GM12878 (cell line): ENCODE measurements at regions not wholly inside any gene's neighbourhood (a gene's known extent, or its start where the extent isn't known, plus 50 kb on each side); places are given as distances from the start of the nearest gene placed in this dataset.

ENCODE experiments used
- ATAC-seq: fragments of 200-7000 bp; cut with Tn5 transposase; 3 replicates; pipeline ENCODE4 v1.9.1; 2020; ENCODE audit warnings: mild to moderate bottlenecking, moderate library complexity
- BruUV-seq: library from RNA; stranded (reverse); fragments of 400-500 nt; replicated peaks from 2 replicates; lab custom pipeline; 2021; lab: Mats Ljungman, UMichigan
- CTCF ChIA-PET: fragments of 300-600 bp; sonication (Branson Sonifier 250); formaldehyde crosslinking; extraction: SDS; loops from one replicate; lab custom pipeline; 2021; ENCODE audit warnings: inconsistent platforms; lab: Yijun Ruan, JAX
- POLR2A ChIA-PET: fragments of 350-600 bp; formaldehyde crosslinking; extraction: SDS; loops from one replicate; lab custom pipeline; 2021; ENCODE audit warnings: inconsistent platforms; lab: Charles Lee
- RAD21 ChIA-PET: fragments of 300-600 bp; sonication (Branson Sonifier 250); formaldehyde crosslinking; loops from one replicate; lab custom pipeline; 2023; ENCODE audit warnings: antibody characterized with exemption; ENCODE audit not compliant: unreplicated experiment; lab: Charles Lee
- SMC1A ChIA-PET: fragments of 300-600 bp; sonication (Branson Sonifier 250); formaldehyde crosslinking; loops from one replicate; lab custom pipeline; 2023; ENCODE audit not compliant: unreplicated experiment, uncharacterized antibody; lab: Charles Lee
- DNase-seq: peaks from one replicate; pipeline ENCODE4 v3.0.0-alpha.2; 2011; ENCODE audit warnings: low read depth, low spot score
- FAIRE-seq: peaks from 3 replicates; lab custom pipeline; 2011; peaks lifted over from hg19 to GRCh38; lab: Jason Lieb, UNC
- H2AFZ ChIP-seq: 2 replicates; pipeline ENCODE4 v1.6.0; 2011; ENCODE audit warnings: low read depth, low read length, control low read depth; ENCODE audit not compliant: control insufficient read depth
- H3K27ac ChIP-seq: 2 replicates; pipeline ENCODE4 v1.5.1; 2011; ENCODE audit warnings: control low read depth; ENCODE audit not compliant: control insufficient read depth, insufficient read depth
- H3K27me3 ChIP-seq, 2 experiments: replicated peaks in 1 of 2; 2 replicates each; pipeline versions ENCODE4 v1.6.0 to v1.6.1; 2011; ENCODE audit warnings: low read length in 1 of 2; ENCODE audit not compliant: control insufficient read depth in 2 of 2, insufficient read depth in 2 of 2
- H3K36me3 ChIP-seq, 2 experiments: 2 replicates each; pipeline ENCODE4 v1.5.1; 2011; ENCODE audit warnings: low read length in 1 of 2; ENCODE audit not compliant: control insufficient read depth in 2 of 2, insufficient read depth in 2 of 2
- H3K4me1 ChIP-seq: 2 replicates; pipeline ENCODE4 v1.6.1; 2011; ENCODE audit warnings: mild to moderate bottlenecking, low read length, moderate library complexity, mixed read lengths; ENCODE audit not compliant: control insufficient read depth, insufficient read depth
- H3K4me2 ChIP-seq: 2 replicates; pipeline ENCODE4 v1.6.0; 2011; ENCODE audit warnings: control low read depth; ENCODE audit not compliant: control insufficient read depth, insufficient read depth
- H3K4me3 ChIP-seq: fragments of 200-600 bp; sonication (generic); 2 replicates; pipeline ENCODE4 v1.5.1; 2016
- H3K79me2 ChIP-seq: 2 replicates; pipeline ENCODE4 v1.6.0; 2011; ENCODE audit warnings: low read length; ENCODE audit not compliant: control insufficient read depth, insufficient read depth
- H3K9ac ChIP-seq: 2 replicates; pipeline ENCODE4 v1.8.0; 2011; ENCODE audit warnings: low read length, control low read depth, mixed read lengths; ENCODE audit not compliant: control insufficient read depth, insufficient read depth
- H3K9me3 ChIP-seq: replicated peaks from 3 replicates; pipeline ENCODE4 v1.5.1; 2011; ENCODE audit warnings: mild to moderate bottlenecking, low read length; ENCODE audit not compliant: control insufficient read depth, insufficient read depth
- H4K20me1 ChIP-seq: 2 replicates; pipeline ENCODE4 v1.6.0; 2011; ENCODE audit not compliant: control insufficient read depth, insufficient read depth
- CHD4 ChIP-seq: fragments of 200-600 bp; sonication (generic); IDR thresholded peaks from 2 replicates; pipeline ENCODE4 v1.6.1; 2016; ENCODE audit warnings: mild to moderate bottlenecking
- CREM ChIP-seq: IDR thresholded peaks from 2 replicates; pipeline ENCODE4 v1.6.1; 2014; ENCODE audit warnings: antibody characterized with exemption, low read depth
- ETV6 ChIP-seq, 2 experiments: fragments of 450-650 bp in 1 of 2; IDR thresholded peaks in 1 of 2; conservative IDR thresholded peaks in 1 of 2; 2 replicates each; pipeline ENCODE4 v1.6.1; 2014; ENCODE audit warnings: antibody characterized with exemption in 1 of 2, borderline replicate concordance in 1 of 2, low read depth in 1 of 2, mild to moderate bottlenecking in 1 of 2, moderate library complexity in 1 of 2
- EZH2 ChIP-seq: IDR thresholded peaks from 2 replicates; pipeline ENCODE4 v1.6.1; 2012; ENCODE audit warnings: low read depth, mild to moderate bottlenecking, control low read depth, inconsistent platforms, low read length, borderline replicate concordance; ENCODE audit not compliant: control insufficient read depth
- MTA3 ChIP-seq: IDR thresholded peaks from 2 replicates; pipeline ENCODE4 v1.6.1; 2012; ENCODE audit warnings: low read length, inconsistent platforms, borderline replicate concordance
- PAX8 ChIP-seq: fragments of 450-650 bp; IDR thresholded peaks from 2 replicates; pipeline ENCODE4 v1.6.1; 2017; ENCODE audit warnings: mild to moderate bottlenecking, moderate library complexity
- POLR2AphosphoS5 ChIP-seq: IDR thresholded peaks from 2 replicates; pipeline ENCODE4 v1.6.1; 2011; ENCODE audit warnings: mild to moderate bottlenecking, low read length, inconsistent platforms
- RAD21 ChIP-seq: IDR thresholded peaks from 2 replicates; pipeline ENCODE4 v1.6.1; 2011; ENCODE audit warnings: mild to moderate bottlenecking, low read depth, low read length, moderate library complexity; ENCODE audit not compliant: insufficient read depth
- SMAD1 ChIP-seq: fragments of 450-650 bp; IDR thresholded peaks from 2 replicates; pipeline ENCODE4 v1.6.1; 2018; ENCODE audit warnings: mild to moderate bottlenecking, low read depth; ENCODE audit not compliant: partially characterized antibody
- TCF3 ChIP-seq: IDR thresholded peaks from 2 replicates; pipeline ENCODE4 v1.6.1; 2012; ENCODE audit warnings: low read depth, mild to moderate bottlenecking, low read length, borderline replicate concordance; ENCODE audit not compliant: insufficient read depth
- ZNF217 ChIP-seq: fragments of 450-650 bp; IDR thresholded peaks from 2 replicates; pipeline ENCODE4 v1.6.1; 2017; ENCODE audit warnings: antibody characterized with exemption, mild to moderate bottlenecking
- WGBS: methylation state at CpG from one replicate; pipeline ENCODE4 v1.1.6; 2016; ENCODE audit warnings: low lambda C conversion rate; ENCODE audit not compliant: insufficient replicate concordance, insufficient coverage; ENCODE audit errors: missing lambda C conversion rate; 5-methylcytosine and 5-hydroxymethylcytosine counted together
- in situ Hi-C: fragments of 300-500 bp; cut with MboI; formaldehyde crosslinking; loops from 9 replicates; pipeline ENCODE4 v1.14.3; 2018; ENCODE audit warnings: mixed read lengths
- intact Hi-C: fragments of 100-400 bp; cut with micrococcal nuclease; formaldehyde crosslinking; loops from one replicate; pipeline ENCODE4 v1.14.2; 2022; ENCODE audit not compliant: unreplicated experiment
- TF ChIP-seq, protein P1 (sequence below): fragments of 450-650 bp; formaldehyde crosslinking; IDR thresholded peaks from 2 replicates; pipeline ENCODE4 v1.4.0; 2022; ENCODE audit warnings: mild to moderate bottlenecking, moderate library complexity
- TF ChIP-seq, protein P2 (sequence below): IDR thresholded peaks from 2 replicates; pipeline ENCODE4 v1.6.1; 2011; ENCODE audit warnings: borderline replicate concordance, low read depth, mild to moderate bottlenecking, moderate library complexity, mixed read lengths, low read length; ENCODE audit not compliant: insufficient read depth; ENCODE audit errors: extremely low read length
- TF ChIP-seq, protein P3 (sequence below): IDR thresholded peaks from 2 replicates; pipeline ENCODE4 v1.6.1; 2012; ENCODE audit warnings: low read length, inconsistent platforms
- TF ChIP-seq, protein P4 (sequence below): fragments of 450-650 bp; formaldehyde crosslinking; IDR thresholded peaks from 2 replicates; pipeline ENCODE4 v1.4.0; 2020; ENCODE audit warnings: mild to moderate bottlenecking, moderate library complexity

DNA sequence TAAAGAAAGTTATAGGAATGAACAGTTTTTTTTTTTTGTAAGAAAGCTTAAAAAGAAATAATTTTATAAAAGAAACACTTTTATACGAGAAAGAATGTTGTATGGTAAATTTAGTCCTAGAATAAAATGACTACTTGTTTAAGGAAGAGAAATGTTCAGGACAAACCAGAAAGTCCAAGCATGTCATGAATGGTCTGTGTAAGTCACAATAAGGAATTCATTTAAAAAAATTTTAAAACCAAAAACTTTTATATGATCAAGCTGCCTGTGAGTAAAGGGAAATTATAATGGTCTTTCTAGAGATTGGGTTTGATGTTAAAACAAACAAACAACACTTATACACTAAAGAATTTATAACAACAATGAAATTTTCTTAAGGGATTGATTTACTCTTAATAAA, 858.9 kb upstream of the PCDH7 start:
- no TSS peak for BruUV-seq
- FAIRE-seq: no peak
- TF ChIP-seq RAD21 (no peak), SMAD1 (no peak), CREM (no peak), ETV6 (conservative IDR thresholded peaks at IDR 0.05 in 1 of 2, IDR thresholded peaks at IDR 0.05 in 1 of 2; ENCODE audit: borderline replicate concordance in 1 of 2, low read depth in 1 of 2) (no peak), MTA3 (no peak), POLR2AphosphoS5 (no peak), TCF3 (no peak), CHD4 (no peak), EZH2 (no peak), PAX8 (no peak), ZNF217 (no peak)
- TF ChIP-seq, protein P1, sequence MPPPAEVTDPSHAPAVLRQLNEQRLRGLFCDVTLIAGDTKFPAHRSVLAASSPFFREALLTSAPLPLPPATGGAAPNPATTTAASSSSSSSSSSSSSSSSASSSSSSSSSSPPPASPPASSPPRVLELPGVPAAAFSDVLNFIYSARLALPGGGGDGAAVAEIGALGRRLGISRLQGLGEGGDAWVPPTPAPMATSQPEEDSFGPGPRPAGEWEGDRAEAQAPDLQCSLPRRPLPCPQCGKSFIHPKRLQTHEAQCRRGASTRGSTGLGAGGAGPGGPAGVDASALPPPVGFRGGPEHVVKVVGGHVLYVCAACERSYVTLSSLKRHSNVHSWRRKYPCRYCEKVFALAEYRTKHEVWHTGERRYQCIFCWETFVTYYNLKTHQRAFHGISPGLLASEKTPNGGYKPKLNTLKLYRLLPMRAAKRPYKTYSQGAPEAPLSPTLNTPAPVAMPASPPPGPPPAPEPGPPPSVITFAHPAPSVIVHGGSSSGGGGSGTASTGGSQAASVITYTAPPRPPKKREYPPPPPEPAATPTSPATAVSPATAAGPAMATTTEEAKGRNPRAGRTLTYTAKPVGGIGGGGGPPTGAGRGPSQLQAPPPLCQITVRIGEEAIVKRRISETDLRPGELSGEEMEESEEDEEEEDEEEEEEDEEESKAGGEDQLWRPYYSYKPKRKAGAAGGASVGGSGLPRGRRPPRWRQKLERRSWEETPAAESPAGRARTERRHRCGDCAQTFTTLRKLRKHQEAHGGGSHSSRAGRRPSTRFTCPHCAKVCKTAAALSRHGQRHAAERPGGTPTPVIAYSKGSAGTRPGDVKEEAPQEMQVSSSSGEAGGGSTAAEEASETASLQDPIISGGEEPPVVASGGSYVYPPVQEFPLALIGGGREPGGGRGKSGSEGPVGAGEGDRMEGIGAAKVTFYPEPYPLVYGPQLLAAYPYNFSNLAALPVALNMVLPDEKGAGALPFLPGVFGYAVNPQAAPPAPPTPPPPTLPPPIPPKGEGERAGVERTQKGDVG (CRISPR knock-in tag): no peak
- TF ChIP-seq, protein P2, sequence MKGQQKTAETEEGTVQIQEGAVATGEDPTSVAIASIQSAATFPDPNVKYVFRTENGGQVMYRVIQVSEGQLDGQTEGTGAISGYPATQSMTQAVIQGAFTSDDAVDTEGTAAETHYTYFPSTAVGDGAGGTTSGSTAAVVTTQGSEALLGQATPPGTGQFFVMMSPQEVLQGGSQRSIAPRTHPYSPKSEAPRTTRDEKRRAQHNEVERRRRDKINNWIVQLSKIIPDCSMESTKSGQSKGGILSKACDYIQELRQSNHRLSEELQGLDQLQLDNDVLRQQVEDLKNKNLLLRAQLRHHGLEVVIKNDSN: no peak
- TF ChIP-seq, protein P3, sequence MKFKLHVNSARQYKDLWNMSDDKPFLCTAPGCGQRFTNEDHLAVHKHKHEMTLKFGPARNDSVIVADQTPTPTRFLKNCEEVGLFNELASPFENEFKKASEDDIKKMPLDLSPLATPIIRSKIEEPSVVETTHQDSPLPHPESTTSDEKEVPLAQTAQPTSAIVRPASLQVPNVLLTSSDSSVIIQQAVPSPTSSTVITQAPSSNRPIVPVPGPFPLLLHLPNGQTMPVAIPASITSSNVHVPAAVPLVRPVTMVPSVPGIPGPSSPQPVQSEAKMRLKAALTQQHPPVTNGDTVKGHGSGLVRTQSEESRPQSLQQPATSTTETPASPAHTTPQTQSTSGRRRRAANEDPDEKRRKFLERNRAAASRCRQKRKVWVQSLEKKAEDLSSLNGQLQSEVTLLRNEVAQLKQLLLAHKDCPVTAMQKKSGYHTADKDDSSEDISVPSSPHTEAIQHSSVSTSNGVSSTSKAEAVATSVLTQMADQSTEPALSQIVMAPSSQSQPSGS: no peak
- TF ChIP-seq, protein P4, sequence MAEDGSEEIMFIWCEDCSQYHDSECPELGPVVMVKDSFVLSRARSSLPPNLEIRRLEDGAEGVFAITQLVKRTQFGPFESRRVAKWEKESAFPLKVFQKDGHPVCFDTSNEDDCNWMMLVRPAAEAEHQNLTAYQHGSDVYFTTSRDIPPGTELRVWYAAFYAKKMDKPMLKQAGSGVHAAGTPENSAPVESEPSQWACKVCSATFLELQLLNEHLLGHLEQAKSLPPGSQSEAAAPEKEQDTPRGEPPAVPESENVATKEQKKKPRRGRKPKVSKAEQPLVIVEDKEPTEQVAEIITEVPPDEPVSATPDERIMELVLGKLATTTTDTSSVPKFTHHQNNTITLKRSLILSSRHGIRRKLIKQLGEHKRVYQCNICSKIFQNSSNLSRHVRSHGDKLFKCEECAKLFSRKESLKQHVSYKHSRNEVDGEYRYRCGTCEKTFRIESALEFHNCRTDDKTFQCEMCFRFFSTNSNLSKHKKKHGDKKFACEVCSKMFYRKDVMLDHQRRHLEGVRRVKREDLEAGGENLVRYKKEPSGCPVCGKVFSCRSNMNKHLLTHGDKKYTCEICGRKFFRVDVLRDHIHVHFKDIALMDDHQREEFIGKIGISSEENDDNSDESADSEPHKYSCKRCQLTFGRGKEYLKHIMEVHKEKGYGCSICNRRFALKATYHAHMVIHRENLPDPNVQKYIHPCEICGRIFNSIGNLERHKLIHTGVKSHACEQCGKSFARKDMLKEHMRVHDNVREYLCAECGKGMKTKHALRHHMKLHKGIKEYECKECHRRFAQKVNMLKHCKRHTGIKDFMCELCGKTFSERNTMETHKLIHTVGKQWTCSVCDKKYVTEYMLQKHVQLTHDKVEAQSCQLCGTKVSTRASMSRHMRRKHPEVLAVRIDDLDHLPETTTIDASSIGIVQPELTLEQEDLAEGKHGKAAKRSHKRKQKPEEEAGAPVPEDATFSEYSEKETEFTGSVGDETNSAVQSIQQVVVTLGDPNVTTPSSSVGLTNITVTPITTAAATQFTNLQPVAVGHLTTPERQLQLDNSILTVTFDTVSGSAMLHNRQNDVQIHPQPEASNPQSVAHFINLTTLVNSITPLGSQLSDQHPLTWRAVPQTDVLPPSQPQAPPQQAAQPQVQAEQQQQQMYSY: no peak

More for the DNA sequence above, 858.9 kb upstream of the PCDH7 start:
- Histone ChIP-seq H3K9me3 (no peaks in the 10 kb centered on the region), H3K27ac (no peak overlapping the region), H3K4me1 (no peaks in the 10 kb centered on the region), H3K27me3 (no peaks in the 10 kb centered on the region), H3K4me2 (no peak overlapping the region), H3K79me2 (no peaks in the 10 kb centered on the region), H3K9ac (no peak overlapping the region), H3K4me3 (no peak overlapping the region), H3K36me3 (no peaks in the 10 kb centered on the region), H2AFZ (no peak overlapping the region), H4K20me1 (no peaks in the 10 kb centered on the region)
- no peak for DNase-seq
- ChIA-PET SMC1A (no interaction called here), CTCF (interaction anchor here (0.6 kb wide), 1 partner anchor 162 kb away, joined by 3 read pairs; no protein-coding TSS in a partner anchor), RAD21 (no interaction called here), POLR2A (interaction anchor here (0.6 kb wide), 1 partner anchor 197 kb away, joined by 6 read pairs; no protein-coding TSS in a partner anchor)
- no peak for ATAC-seq
- intact Hi-C loops (no loop called here), in situ Hi-C loops (no loop called here)
- WGBS: 0% methylated on average over 1 of the region's 1 CpG
